Fibroblast of villous mesenchyme (primary cell): ENCODE measurements at regions not wholly inside any gene's neighbourhood (a gene's known extent, or its start where the extent isn't known, plus 50 kb on each side); places are given as distances from the start of the nearest gene placed in this dataset.

Experiments
- DNase-seq: peaks from one replicate; pipeline ENCODE4 v3.0.0-alpha.2; 2010; ENCODE audit warnings: low read depth
- H3K4me3 ChIP-seq: 2 replicates; pipeline ENCODE4 v1.5.1; 2011; ENCODE audit warnings: low read depth, mild to moderate bottlenecking, low read length
- TF ChIP-seq, protein P1 (sequence below): IDR thresholded peaks from 2 replicates; pipeline ENCODE4 v1.5.1; 2012; ENCODE audit warnings: low read depth, mild to moderate bottlenecking, low read length; ENCODE audit not compliant: insufficient read depth

DNA sequence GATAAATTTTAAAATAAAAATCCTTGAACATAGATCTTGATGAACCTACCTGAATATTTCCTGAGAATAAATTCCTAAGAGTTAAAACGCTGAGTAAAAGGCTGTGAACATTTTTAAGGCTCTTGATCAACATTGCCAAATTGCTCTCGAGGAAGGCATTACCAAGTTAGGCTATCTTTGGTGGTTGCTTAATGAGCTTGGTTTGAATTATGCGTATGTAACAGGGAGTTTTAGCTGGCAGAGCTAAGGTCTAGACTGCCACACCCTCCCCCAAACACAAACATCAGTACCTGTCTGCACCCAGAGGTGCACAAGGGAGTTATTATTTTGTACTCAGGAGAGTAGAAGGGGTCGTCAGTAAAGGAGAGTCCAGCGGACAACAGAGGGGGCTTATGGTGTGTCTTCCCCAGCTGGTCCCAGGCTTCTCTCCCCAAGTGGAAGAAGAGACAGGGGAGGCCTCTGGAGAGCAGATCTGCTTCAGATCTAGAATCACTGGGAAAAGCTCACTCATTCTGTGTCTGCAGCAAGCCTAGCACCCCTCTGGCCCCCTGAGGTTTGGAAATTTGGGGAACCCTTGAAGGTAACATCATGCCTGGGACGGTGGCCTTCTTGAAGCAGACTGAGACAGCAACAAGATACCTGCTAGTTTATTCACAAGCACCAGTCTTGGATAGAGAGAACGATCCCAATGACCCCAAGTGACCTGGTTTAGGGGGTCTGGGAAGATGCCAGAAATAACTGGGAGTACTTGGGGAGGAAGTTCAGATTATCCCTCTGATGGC lies 197.2 kb upstream of the ID2 start:
- TF ChIP-seq, protein P1, sequence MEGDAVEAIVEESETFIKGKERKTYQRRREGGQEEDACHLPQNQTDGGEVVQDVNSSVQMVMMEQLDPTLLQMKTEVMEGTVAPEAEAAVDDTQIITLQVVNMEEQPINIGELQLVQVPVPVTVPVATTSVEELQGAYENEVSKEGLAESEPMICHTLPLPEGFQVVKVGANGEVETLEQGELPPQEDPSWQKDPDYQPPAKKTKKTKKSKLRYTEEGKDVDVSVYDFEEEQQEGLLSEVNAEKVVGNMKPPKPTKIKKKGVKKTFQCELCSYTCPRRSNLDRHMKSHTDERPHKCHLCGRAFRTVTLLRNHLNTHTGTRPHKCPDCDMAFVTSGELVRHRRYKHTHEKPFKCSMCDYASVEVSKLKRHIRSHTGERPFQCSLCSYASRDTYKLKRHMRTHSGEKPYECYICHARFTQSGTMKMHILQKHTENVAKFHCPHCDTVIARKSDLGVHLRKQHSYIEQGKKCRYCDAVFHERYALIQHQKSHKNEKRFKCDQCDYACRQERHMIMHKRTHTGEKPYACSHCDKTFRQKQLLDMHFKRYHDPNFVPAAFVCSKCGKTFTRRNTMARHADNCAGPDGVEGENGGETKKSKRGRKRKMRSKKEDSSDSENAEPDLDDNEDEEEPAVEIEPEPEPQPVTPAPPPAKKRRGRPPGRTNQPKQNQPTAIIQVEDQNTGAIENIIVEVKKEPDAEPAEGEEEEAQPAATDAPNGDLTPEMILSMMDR, result no peak
- H3K4me3 ChIP-seq, result no peak overlapping the region
- no peak for DNase-seq

DNA sequence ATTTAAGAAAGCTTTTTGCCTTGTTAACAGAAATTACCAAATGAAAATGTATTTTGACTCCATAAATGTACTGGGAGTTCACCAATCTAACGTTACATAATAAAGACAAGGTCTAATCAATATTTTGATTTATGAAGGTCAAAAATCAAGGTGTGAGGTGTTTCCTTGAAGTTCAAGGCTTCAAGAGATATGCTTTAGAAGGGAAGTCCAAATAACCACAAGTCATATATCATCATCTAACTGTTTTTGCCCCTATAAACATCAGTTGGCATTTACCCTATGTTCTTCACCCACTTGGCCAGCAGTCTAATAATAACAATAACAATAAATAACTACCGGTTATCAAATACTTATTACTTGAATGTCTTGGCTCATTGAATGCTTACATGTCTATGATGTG lies 196.1 kb upstream of the ID2 start:
- TF ChIP-seq, protein P1, result no peak
- no peak for DNase-seq
- no peak overlapping the region for H3K4me3 ChIP-seq

DNA sequence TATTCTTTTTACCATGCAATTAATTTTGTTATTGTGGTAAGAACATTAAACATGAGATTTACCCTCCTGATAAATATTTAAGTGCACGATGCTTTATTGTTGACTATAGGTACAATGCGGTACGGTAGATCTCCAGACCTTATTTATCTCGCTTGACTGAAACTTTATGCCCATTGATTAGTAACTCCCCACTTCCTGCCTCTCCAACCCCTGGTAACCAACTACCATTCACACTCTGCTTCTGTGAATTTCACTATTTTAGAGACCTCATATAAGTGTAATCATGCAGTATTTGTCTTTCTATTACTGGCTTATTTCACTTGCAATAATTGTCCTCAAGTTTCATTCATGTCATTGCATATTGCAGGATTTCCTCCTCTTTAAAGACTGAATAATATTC lies 195.7 kb upstream of the ID2 start:
- TF ChIP-seq, protein P1, result no peak
- no peak overlapping the region for H3K4me3 ChIP-seq
- DNase-seq, result no peak

DNA sequence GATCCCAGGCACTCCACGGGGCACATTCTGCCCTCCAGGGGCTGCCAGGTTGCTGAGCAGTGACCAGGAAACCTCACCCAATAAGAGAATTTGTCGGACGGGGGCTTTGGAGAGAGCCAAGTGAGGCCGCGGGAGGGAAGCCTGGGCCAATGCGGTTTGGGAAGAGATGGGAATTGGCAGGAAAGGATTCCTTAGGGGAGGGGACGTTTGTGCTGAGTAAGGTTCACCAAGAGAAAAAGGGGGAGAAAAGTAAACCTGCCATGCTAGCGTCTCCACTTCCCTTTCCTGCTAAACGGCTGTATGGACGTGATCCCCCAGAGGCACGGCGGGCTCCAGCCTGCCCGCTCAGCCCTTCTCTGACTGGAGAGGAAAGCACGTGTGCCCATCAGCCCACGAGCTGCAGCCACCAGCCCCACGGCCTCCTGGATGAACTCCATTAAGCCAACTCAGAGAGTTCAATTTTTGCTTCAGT lies 194.4 kb upstream of the ID2 start:
- TF ChIP-seq, protein P1, result no peak
- H3K4me3 ChIP-seq, result no peak overlapping the region
- no peak for DNase-seq

DNA sequence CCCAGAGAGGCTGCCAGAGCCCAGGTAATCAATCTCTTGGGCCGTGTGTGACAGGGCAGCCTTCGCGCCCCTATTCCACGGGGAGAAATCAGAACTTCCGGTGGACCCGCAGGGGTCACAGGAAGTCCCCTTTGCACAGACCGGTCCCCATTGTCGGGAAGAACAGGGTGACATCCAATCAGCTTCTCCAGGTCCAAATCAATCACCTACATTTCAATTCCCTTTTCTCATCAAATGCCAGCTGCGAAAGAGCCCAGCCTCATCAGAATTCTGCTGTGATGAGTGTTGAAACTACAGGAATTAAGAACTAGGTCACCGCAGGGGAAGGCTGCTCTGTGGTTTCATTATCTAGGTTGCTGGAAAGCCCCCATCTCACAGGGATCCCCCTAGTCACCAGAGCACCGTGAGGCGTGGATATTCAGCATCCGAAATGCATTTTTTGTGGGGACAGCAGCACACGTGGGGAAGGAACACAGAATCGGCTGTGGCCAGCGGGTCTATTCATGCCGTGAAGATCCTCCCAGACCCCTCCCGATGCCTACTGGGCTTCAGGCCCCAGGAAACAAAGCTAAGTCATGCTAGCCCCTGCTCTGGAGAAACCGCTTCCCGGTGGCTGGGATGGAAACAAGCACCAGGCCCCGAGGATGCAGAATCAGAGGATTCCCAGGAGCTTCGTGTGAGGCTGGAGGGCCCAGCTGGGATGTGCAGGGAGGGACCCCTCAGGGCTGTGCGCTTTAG lies 193.7 kb upstream of the ID2 start:
- H3K4me3 ChIP-seq, result no peak overlapping the region
- TF ChIP-seq, protein P1, result no peak
- DNase-seq, result no peak

DNA sequence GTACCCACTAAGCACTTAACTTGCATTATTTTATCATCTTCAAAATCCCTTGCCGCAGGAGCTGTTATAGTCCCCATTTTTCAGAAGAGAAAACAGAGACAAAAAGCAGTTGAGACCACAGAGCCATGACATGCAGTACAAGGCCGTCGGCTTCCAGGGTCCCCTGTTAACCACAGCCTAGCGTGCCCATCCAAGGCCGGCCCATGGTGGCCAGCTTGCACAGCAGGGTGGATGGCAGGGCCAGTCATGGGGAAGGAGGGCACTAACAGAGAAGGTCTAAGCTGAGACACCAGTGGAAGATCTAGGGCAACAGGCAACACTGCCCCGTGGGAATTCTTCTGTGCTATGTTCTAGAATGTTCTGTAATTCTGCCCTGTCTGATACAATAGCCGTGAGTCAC lies 192.6 kb upstream of the ID2 start:
- no peak overlapping the region for H3K4me3 ChIP-seq
- TF ChIP-seq, protein P1, result no peak
- no peak for DNase-seq
